ENCODE measurements at regions not wholly inside any gene's neighbourhood (a gene's known extent, or its start where the extent isn't known, plus 50 kb on each side); places are given as distances from the start of the nearest gene placed in this dataset.
"Not testable (repeated sequence)": the region's sequence is repeated elsewhere in the genome, so short reads cannot be mapped to it uniquely, and the experiment has no call there.

GRCh38 chr2:175679231-175679630 lies 322.8 kb downstream of the LNPK start:
- no peak for DNase-seq

GRCh38 chr2:175677880-175678279 lies 324.2 kb downstream of the LNPK start:
- no peak for DNase-seq

- DNase-seq: no peak
Measured at GRCh38 chr2:175676813-175677212, 325.3 kb downstream of the LNPK start.

- not testable (repeated sequence) for DNase-seq
Measured at GRCh38 chr2:175668804-175669203, 333.3 kb downstream of the LNPK start.

GRCh38 chr2:175662335-175662734 lies 339.7 kb downstream of the LNPK start:
- no peak for DNase-seq

GRCh38 chr2:175648577-175649063 lies 353.4 kb downstream of the LNPK start:
- no peak for DNase-seq

- DNase-seq: no peak
Measured at GRCh38 chr2:175647058-175647457, 355.0 kb downstream of the LNPK start.

GRCh38 chr2:175640655-175641054 lies 361.4 kb downstream of the LNPK start:
- DNase-seq: no peak

- no peak for DNase-seq
Measured at GRCh38 chr2:175633227-175633626, 368.8 kb downstream of the LNPK start.

- no peak for DNase-seq
Measured at GRCh38 chr2:175631245-175631623, 370.8 kb downstream of the LNPK start.

- DNase-seq: no peak
Measured at GRCh38 chr2:175630280-175631244, 371.5 kb downstream of the LNPK start.

GRCh38 chr2:175628243-175628642 lies 373.8 kb downstream of the LNPK start:
- DNase-seq: no peak

GRCh38 chr2:175627405-175627804 lies 374.7 kb downstream of the LNPK start:
- DNase-seq: no peak

GRCh38 chr2:175626796-175627195 lies 375.3 kb downstream of the LNPK start:
- no peak for DNase-seq

GRCh38 chr2:175624785-175625184 lies 377.3 kb downstream of the LNPK start:
- DNase-seq: no peak

- DNase-seq: no peak
Measured at GRCh38 chr2:175624211-175624761, 377.8 kb downstream of the LNPK start.

- no peak for DNase-seq
Measured at GRCh38 chr2:175621821-175622220, 380.2 kb downstream of the LNPK start.

- DNase-seq: no peak
Measured at GRCh38 chr2:175620106-175620505, 382.0 kb downstream of the LNPK start.

- no peak for DNase-seq
Measured at GRCh38 chr2:175619179-175620045, 382.7 kb downstream of the LNPK start.

GRCh38 chr2:175612280-175612679 lies 389.8 kb downstream of the LNPK start:
- no peak for DNase-seq

- no peak for DNase-seq
Measured at GRCh38 chr2:175606010-175606841, 395.8 kb downstream of the LNPK start.

GRCh38 chr2:175605640-175606009 lies 396.4 kb downstream of the LNPK start:
- no peak for DNase-seq
